HG03342 (cell line): ENCODE measurements at regions not wholly inside any gene's neighbourhood (a gene's known extent, or its start where the extent isn't known, plus 50 kb on each side); places are given as distances from the start of the nearest gene placed in this dataset.

ENCODE experiments used
- ATAC-seq: cut with Tn5 transposase; IDR thresholded peaks from one replicate; pipeline ENCODE4 v1.9.1; 2021; ENCODE audit warnings: mild to moderate bottlenecking, moderate library complexity; ENCODE audit not compliant: unreplicated experiment

DNA sequence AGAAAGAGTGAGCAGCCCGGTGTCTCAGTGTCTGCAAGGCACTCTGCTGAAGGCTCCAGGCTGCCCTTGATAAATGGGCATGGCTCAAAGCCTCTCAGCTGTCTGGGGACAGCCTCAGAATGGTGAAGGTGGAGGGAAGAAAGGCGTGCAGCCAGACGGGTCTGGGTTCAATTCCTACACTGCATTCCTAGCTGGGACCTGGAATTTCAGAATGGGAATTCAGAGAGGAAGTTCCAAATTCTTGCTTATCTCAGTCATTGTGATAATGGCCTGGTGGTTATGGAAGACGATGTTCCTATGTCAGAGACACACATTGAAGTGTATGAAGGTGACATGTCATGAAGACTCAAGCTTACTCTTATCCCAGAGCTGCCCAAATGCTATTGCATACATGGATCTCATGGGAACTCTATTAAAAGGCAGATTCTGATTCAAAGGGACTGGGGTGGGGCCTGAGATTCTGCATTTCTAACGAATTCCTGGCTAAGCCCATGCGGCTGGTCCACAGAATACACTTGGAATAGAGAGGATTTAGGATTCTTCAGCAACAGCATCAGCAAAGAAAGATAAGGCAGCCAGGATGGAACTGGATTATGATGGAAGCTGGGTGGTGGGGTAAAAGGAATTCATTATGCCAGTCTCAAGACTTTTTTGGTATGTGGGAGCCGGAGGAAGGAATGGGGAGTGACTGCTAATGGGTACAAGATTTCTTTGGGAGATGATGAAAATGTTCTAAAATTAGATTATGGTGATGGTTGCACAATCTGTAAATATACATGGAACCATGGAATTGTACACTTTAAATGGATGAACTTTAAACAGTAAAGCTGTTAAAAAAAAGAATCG is 82.6 kb upstream of the ZMIZ1 start:
- ATAC-seq = no peak

DNA sequence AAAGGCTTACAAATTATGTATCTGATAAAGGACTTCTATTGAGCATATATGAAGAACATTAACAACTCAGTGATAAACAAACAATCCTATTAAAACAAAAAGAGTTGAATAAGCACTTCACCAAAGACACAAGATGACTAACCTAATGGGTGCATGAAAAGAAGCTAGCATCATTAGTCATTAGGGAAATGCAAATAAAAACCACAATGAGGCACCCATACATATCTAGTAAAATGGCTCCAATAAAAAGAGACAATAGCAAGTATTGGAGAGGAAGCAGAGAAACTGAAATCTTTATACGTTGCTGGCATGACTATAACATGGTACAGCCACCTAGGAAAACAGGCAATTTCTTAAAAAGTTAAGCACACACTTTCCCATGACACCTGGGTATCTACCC is 77.6 kb upstream of the ZMIZ1 start:
- ATAC-seq = peak; percentile 66

DNA sequence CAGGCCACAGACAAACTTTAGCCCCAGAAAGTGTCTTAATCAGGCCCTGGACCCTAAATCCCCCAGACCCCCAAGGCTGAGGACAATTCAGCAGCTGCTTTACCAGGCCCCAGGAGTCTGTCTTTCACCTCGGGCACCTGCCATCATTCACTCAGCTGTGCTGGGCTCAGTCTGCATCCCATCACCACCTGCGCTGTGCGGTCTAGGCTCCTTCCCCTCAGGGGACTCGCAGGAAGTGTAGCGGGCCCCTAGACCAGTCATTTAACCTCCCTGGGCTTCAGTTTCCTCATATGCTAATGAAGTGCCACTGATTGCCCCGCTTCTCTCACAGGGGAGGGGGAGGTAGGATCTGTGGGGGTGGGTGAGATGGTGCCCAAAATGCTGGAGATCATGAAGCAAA is 76.4 kb upstream of the ZMIZ1 start:
- no peak for ATAC-seq

GRCh38 chr10:78993261-78993945 is 75.4 kb upstream of the ZMIZ1 start:
- no peak for ATAC-seq

DNA sequence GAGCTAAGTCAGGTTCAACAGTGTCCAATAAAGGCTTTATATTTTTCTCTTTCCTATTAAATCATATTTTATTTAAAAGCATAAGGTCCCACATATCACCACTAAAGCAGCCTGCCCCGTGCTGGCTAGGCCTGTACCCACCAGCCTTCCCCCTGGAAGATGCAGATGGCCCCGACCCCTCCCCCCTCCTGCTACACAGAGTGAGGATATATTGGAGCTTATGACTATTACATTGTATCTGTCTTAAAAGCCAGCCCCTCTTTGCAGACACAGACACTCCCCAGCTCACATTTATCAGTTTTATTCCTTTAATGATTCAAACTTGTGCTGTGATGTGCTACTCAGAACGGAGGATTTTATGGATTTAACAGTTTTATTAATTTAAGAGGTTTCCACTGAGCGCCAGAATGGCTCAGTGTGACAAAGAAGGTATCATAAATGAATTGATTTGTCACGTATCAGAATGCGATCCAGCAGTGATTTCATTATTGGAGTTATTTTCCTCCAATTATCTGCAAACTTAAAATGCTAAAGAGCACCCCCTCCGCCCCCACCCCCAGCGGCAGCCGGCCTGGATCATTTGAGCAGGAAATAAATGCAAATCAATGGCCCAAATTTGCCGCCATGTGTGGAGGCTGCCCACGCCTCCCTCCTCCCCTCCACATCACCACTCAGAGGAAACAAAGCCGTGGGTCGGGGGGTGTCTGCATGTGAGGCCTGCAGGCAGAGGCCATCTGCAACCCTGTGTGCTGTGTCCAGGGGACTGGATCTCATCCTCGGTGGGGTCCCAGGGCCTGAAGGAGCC is 72.6 kb upstream of the ZMIZ1 start:
- no peak for ATAC-seq

DNA sequence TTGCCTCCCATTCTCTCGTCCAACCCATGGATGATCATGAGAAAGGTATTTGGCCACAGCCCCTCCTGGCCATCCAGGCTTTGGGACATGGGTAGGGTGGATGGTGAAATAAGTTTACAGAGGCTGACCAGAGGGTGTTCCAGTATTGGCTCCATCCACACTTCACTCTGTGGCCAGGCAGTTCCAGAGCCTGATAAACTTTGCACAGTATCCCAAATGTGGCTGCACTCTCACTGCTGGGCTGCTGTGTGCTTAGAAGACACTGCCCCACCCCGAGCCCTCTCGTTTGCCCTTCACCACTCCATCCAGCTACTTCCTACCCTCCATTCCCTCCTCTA is 72.0 kb upstream of the ZMIZ1 start:
- ATAC-seq = no peak

DNA sequence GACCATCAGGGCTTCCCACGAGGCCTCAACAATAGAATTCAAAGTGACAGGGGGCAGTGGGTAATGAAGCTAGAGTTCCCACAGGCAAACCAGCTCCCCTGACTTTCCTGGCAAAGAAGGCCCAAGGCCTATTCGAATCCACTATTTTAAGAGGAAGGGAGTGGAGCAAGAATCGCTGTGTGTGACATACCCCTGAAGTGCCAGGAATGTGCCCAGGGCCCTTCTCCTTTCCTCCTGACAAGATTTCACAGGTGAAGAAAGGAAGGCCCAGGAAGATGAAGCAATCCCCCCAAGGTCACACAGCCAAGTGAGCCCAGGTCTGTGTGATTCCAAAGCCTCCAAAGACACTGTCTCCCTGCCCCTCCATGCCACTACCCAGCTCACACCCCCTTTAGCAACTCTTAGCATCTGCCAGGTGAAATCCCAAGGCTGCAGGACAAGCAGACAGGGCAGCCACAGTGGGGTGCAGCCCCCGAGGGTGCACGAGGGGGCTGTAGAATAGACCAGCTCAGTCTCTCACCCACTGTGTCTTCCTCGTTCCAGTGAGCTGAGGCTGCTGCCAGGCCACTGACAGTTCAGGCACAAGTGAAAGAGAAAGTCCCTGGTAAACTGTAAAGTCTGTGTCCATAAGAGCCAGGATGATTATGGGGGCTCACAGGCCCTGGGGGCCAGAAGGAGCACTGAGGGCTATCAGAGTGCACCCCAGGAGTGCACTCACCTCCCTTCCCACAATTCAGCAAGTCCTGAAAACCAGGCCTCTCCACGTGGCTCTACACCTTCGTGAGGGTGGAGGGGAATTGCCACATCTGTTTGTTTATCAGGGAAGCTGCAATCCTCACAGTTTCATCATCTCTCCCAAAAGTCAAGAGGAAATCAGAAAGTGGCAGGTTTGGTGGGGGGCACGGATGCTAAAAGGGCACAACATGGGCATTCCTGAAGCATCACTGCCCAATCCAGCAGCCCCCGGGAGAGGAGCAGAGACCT is 70.8 kb upstream of the ZMIZ1 start:
- no peak for ATAC-seq

GRCh38 chr10:79001082-79001885 is 67.5 kb upstream of the ZMIZ1 start:
- ATAC-seq = no peak

- ATAC-seq = no peak
Measured at GRCh38 chr10:79002336-79002735, 66.4 kb upstream of the ZMIZ1 start.

DNA sequence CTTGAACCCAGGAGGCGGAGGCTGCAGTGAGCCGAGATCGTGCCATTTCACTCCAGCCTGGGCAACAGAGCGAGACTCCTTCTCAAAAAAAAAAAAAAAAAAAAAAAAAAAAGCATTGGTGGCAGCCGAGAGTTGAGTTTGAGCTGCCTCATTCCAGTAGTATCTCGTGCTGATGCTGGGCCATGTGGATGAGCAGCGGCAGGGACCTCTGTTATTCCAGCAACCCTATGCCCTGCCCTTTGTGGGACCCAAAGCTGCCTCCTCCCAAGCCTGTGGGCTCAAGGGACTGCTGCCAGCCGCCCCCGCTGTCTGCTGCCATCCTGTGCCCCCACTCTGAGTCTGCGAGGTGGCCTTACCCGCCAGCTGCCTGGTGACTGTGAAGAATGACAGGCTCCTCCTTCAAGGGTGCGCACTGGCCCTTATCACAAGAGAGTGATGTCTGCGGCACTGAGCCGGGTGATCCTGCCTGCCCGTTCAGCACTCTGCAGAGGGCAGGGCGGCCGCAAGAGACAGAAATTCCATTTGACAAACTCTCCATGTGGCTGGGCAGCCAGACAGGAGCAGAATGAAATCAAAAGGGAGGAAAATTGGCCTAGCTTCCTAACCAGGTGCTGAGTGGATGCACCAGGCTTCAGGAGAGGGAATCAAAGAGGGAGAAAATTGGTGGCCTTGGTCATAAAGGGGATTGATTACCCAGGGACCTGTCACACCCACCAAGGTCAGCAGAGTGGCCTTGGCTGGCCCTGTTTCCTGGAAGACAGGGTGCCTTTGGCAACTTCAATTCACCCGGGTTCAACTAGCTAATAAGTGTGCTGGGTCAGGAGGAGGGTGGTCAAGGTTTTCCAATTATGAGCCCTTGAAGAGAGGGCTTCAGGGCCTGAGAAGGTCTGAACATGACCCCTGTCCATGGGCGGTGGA is 65.3 kb upstream of the ZMIZ1 start:
- no peak for ATAC-seq

- ATAC-seq = no peak
Measured at GRCh38 chr10:79004311-79004710, 64.5 kb upstream of the ZMIZ1 start.

GRCh38 chr10:79005126-79005810 is 63.5 kb upstream of the ZMIZ1 start:
- ATAC-seq = no peak

GRCh38 chr10:79007018-79007417 is 61.7 kb upstream of the ZMIZ1 start:
- ATAC-seq = no peak

DNA sequence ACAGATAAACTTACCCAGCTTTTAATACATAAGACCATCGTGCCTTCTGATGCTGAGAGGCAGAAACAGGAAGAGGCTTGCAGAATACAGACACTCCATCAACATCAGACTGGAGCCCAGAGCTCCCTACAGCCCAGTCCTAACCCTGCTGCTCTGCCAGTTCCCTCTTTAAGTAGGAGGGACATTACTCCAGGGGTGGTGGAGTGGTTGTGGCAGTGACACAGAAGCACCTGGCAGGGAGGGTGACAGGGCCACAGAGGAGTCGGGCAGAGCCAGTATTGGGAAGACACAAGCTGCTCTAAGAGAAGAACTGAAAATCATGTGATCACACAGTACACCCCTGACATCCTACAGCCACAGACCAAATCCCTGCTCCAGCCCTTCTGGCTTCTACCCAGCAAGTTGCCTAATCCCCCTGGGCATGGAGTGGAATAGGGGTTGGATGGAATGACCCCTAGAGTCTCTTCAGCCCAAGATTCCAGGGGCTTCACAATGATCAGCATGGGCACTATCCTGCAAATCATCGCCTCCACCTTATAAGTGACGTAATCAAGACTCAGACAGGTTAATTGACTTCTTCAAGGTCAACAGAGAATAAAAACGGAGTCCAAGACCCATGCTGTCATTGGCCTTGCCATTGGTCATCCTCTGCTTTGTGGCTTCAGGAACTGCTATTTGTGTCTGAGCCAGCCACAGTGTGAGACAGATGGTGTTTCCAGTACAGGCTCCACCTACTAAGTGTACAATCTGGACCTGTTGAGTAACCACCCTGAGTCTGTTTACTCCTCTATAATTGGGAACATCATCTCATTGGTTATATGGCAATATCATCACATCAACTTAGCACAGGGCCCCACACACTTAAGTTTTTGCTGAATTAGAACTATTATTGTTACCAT is 61.1 kb upstream of the ZMIZ1 start:
- ATAC-seq = no peak

DNA sequence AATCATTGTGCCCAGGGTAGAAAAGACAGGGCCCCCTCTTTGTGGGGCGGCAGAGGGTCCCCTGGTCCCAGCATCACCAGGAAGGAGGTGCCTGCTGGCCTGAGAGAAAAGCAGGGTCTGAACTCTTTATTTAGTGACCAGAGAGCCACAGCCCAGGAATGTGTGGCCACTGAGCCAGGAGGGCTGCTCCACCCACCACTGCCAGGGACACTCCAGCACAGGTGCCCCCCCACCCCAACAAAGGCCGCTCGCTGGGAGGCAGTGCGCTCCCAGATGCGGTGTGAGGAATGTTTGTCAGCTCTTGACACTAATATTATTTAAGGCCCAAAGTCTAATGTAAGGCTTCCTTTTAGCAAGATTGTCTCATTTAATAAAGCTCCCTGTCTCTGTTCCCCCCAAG is 59.6 kb upstream of the ZMIZ1 start:
- no peak for ATAC-seq

- ATAC-seq = no peak
Measured at GRCh38 chr10:79012567-79012966, 56.2 kb upstream of the ZMIZ1 start.

DNA sequence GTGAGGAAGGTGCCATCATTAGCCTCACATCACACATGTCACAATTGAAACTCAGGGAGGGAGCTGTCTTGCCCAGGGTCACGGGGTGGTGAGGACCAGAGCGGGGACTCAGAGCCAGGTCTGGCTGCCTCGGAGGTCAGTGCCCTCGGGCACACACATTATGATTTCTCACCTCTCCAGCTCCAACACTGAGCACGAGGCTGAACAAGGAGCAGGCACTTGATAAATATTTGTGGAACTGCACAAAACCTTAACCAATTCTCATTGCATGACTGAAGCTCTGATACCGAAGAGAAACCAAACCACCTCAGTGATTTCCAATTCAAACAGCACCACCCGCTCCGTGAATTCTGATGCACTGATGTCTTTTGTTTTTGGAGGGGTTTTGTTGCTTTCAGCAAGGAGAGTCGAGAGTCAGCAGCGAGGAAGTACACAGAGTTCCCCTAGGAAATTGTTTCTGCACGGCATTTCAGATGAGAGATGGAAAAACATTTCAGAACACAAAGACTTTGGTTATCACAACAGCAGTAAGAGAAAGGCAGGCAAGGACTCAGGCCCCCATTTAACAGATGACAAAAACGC is 55.3 kb upstream of the ZMIZ1 start:
- ATAC-seq = no peak
